ENCODE measurements at regions not wholly inside any gene's neighbourhood (a gene's known extent, or its start where the extent isn't known, plus 50 kb on each side); places are given as distances from the start of the nearest gene placed in this dataset.

GRCh38 chr9:19660019-19660418 is 128.8 kb downstream of the SLC24A2 start:
- TF ChIP-seq CTCF (IDR thresholded peaks at IDR 0.05): no peak
- no peak for TF ChIP-seq POLR2A (IDR thresholded peaks at IDR 0.05)

All from Peyer's patch (tissue), 4 donors.